COLO829 (cell line): ENCODE measurements at regions not wholly inside any gene's neighbourhood (a gene's known extent, or its start where the extent isn't known, plus 50 kb on each side); places are given as distances from the start of the nearest gene placed in this dataset.
"Not testable (repeated sequence)": the region's sequence is repeated elsewhere in the genome, so short reads cannot be mapped to it uniquely, and the experiment has no call there.

Experiments used
- DNase-seq: peaks from one replicate; pipeline ENCODE4 v3.0.0; 2012; ENCODE audit warnings: low spot score

- DNase-seq: no peak
Observed at GRCh38 chr10:130351466-130352290, 215.5 kb downstream of the GLRX3 start.

- no peak for DNase-seq
Observed at GRCh38 chr10:130352291-130352645, 216.1 kb downstream of the GLRX3 start.

- no peak for DNase-seq
Observed at GRCh38 chr10:130353928-130354572, 217.9 kb downstream of the GLRX3 start.

- no peak for DNase-seq
Observed at GRCh38 chr10:130354573-130354954, 218.4 kb downstream of the GLRX3 start.

GRCh38 chr10:130354976-130355795 is 219.0 kb downstream of the GLRX3 start:
- DNase-seq: no peak

- not testable (repeated sequence) for DNase-seq
Observed at GRCh38 chr10:130356429-130356828, 220.2 kb downstream of the GLRX3 start.

GRCh38 chr10:130357226-130357625 is 221.0 kb downstream of the GLRX3 start:
- DNase-seq: no peak

GRCh38 chr10:130357951-130358350 is 221.8 kb downstream of the GLRX3 start:
- no peak for DNase-seq

- DNase-seq: no peak
Observed at GRCh38 chr10:130358981-130359650, 222.9 kb downstream of the GLRX3 start.

- DNase-seq: no peak
Observed at GRCh38 chr10:130359711-130360110, 223.5 kb downstream of the GLRX3 start.

GRCh38 chr10:130360826-130361311 is 224.7 kb downstream of the GLRX3 start:
- no peak for DNase-seq

GRCh38 chr10:130361351-130362105 is 225.3 kb downstream of the GLRX3 start:
- no peak for DNase-seq

- no peak for DNase-seq
Observed at GRCh38 chr10:130362308-130362761, 226.1 kb downstream of the GLRX3 start.

GRCh38 chr10:130363051-130363450 is 226.9 kb downstream of the GLRX3 start:
- no peak for DNase-seq

- no peak for DNase-seq
Observed at GRCh38 chr10:130363899-130364445, 227.8 kb downstream of the GLRX3 start.

GRCh38 chr10:130364631-130365411 is 228.6 kb downstream of the GLRX3 start:
- DNase-seq: no peak

GRCh38 chr10:130368761-130369560 is 232.8 kb downstream of the GLRX3 start:
- DNase-seq: no peak

- DNase-seq: no peak
Observed at GRCh38 chr10:130369645-130370381, 233.6 kb downstream of the GLRX3 start.

- no peak for DNase-seq
Observed at GRCh38 chr10:130370721-130371120, 234.5 kb downstream of the GLRX3 start.
